T-cell (primary cell): ENCODE measurements at regions not wholly inside any gene's neighbourhood (a gene's known extent, or its start where the extent isn't known, plus 50 kb on each side); places are given as distances from the start of the nearest gene placed in this dataset.

Experiments
- ATAC-seq, 4 experiments: fragments of 200-7000 bp in 3 of 4; fragments of 150-1000 bp in 1 of 4; cut with Tn5 transposase; replicated peaks in 1 of 4; 1 replicate in 3 of 4; 2 replicates in 1 of 4; pipeline ENCODE4 v1.10.0; 2021; ENCODE audit warnings: moderate library complexity in 3 of 4, mild to moderate bottlenecking in 2 of 4, moderate number of reproducible peaks in 1 of 4
- CTCF ChIA-PET, 2 donors: fragments of 300-600 bp; sonication (Branson Sonifier 250); formaldehyde crosslinking; loops; one replicate each; lab custom pipeline; 2022; ENCODE audit warnings: antibody characterized with exemption in 2 of 2; lab: Charles Lee
- POLR2A ChIA-PET, 2 donors: fragments of 300-600 bp; sonication (Branson Sonifier 250); formaldehyde crosslinking; loops; one replicate each; lab custom pipeline; 2022; ENCODE audit warnings: antibody characterized with exemption in 2 of 2; lab: Charles Lee
- DNase-seq, 35 experiments: peaks; one replicate each; pipeline versions ENCODE4 v3.0.0 to v3.0.0-alpha.2; 2013 to 2023
- H3K27ac ChIP-seq: one replicate; pipeline ENCODE4 v1.5.1; 2013; ENCODE audit warnings: low read length
- H3K27me3 ChIP-seq, 2 experiments: replicated peaks in 1 of 2; 1 replicate in 1 of 2; 2 replicates in 1 of 2; pipeline versions ENCODE4 v1.6.1 to v1.7.0; 2013; ENCODE audit warnings: low read length in 1 of 2, mixed read lengths in 1 of 2; ENCODE audit not compliant: control insufficient read depth in 2 of 2, insufficient read depth in 2 of 2; ENCODE audit errors: extremely low read depth in 1 of 2
- H3K36me3 ChIP-seq, 2 donors: 1 replicate in 1 of 2; 2 replicates in 1 of 2; pipeline versions ENCODE4 v1.6.1 to v1.7.0; 2013; ENCODE audit warnings: low read length in 1 of 2; ENCODE audit not compliant: control insufficient read depth in 2 of 2, insufficient read depth in 1 of 2; ENCODE audit errors: extremely low read depth in 1 of 2
- H3K4me1 ChIP-seq, 2 experiments: 1 replicate in 1 of 2; 2 replicates in 1 of 2; pipeline versions ENCODE4 v1.6.1 to v1.7.0; 2013; ENCODE audit warnings: low read length in 2 of 2, mixed read lengths in 1 of 2; ENCODE audit not compliant: insufficient read depth in 2 of 2, control insufficient read depth in 1 of 2; ENCODE audit errors: extremely low read depth in 1 of 2
- H3K4me3 ChIP-seq, 2 donors: 1 replicate in 1 of 2; 2 replicates in 1 of 2; pipeline versions ENCODE4 v1.5.1 to v1.7.0; 2013; ENCODE audit warnings: mild to moderate bottlenecking in 2 of 2, low read length in 1 of 2, moderate library complexity in 1 of 2; ENCODE audit not compliant: control insufficient read depth in 1 of 2; ENCODE audit errors: extremely low read depth in 1 of 2
- H3K9me3 ChIP-seq: 2 replicates; pipeline ENCODE4 v1.7.0; 2013
- H3K27ac Mint-ChIP-seq, 2 donors: one replicate each; pipeline ENCODE4 v1.8.0; 2020 to 2021; ENCODE audit warnings: mild to moderate bottlenecking in 2 of 2, mixed read lengths in 2 of 2
- H3K27me3 Mint-ChIP-seq, 2 donors: one replicate each; pipeline ENCODE4 v1.8.0; 2021 to 2022; ENCODE audit warnings: mixed read lengths in 2 of 2
- H3K36me3 Mint-ChIP-seq: one replicate; pipeline ENCODE4 v1.8.0; 2021; ENCODE audit warnings: mixed read lengths
- H3K4me1 Mint-ChIP-seq, 3 donors: one replicate each; pipeline ENCODE4 v1.8.0; 2020 to 2022; ENCODE audit warnings: mixed read lengths in 3 of 3, mild to moderate bottlenecking in 1 of 3
- H3K4me3 Mint-ChIP-seq, 3 donors: one replicate each; pipeline ENCODE4 v1.8.0; 2020 to 2022; ENCODE audit warnings: mild to moderate bottlenecking in 3 of 3, mixed read lengths in 3 of 3, moderate library complexity in 3 of 3
- H3K9me3 Mint-ChIP-seq, 3 donors: one replicate each; pipeline ENCODE4 v1.8.0; 2020 to 2022; ENCODE audit warnings: mixed read lengths in 3 of 3
- WGBS: methylation state at CpG from one replicate; pipeline ENCODE4 v1.1.5; 2013; ENCODE audit warnings: missing lambda C conversion rate; ENCODE audit not compliant: insufficient coverage; 5-methylcytosine and 5-hydroxymethylcytosine counted together

DNA sequence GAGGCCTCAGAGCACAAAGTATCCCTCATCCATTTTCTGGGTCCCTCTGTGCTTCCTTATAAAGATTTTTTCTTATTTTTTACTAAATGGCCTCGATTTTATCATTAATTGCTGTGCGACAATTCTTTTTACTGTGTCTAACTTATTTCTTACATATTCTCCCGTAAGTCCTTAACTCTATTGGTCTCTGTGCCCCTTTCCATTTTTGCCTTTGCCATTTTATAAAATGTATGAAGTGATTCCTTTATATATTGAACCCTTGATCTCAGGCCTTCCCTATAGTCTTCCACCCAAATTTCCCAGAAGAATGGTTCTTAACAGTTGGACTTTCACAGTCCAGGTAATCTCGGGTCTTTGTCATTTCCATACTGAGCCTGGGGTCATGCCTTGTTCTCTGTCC is 55.0 kb upstream of the ESRRB start:
- no peak overlapping the region for H3K27ac ChIP-seq
- H3K36me3 ChIP-seq, result no peaks in the 10 kb centered on the region
- Mint-ChIP-seq H3K36me3 (no peaks in the 10 kb centered on the region), H3K4me1 (no peaks in the 10 kb centered on the region), H3K4me3 (no peak overlapping the region), H3K9me3 (no peaks in the 10 kb centered on the region), H3K27me3 (peaks cover 10 to 20% of the 10 kb centered on the region in 2 donors), H3K27ac (no peak overlapping the region)
- no peak for ATAC-seq
- H3K9me3 ChIP-seq, result no peaks in the 10 kb centered on the region
- WGBS, result 80% methylated on average over 1 of the region's 4 CpGs
- ChIA-PET CTCF (no interaction called here), POLR2A (no interaction called here)
- H3K27me3 ChIP-seq, result peaks cover 0 to 8% of the 10 kb centered on the region in 2 experiments
- no peaks in the 10 kb centered on the region for H3K4me1 ChIP-seq
- no peak for DNase-seq
- H3K4me3 ChIP-seq, result no peak overlapping the region

DNA sequence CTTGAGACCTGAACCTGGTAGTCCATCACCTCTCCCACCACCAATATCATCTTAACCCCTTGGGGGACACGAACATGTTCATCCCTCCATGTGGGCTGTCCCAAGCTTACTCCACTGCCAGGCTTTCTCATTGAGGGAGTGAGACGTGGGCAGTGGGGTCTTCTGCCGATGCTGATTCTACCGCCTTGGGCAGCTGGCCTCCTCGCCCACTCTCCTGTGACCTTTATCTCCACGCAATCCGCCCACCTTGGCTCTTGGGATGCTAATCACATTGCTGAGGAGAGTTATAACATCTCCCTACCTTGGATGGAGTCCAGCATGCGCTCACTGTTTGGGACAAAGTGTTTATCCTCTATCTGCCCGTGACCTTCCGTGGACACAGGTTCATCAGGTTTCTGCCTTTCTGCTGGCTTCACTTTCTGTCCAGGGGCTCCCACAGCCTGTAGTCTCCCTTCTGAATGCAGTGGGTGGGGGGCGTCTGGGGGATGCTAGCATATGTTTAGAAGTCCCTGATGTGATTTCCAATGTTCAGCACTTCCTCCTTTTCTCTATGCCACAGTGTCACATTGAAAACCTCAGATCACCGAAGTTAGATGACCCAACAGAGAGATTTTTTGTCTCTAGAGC is 53.2 kb upstream of the ESRRB start:
- H3K4me3 Mint-ChIP-seq, result no peak overlapping the region
- Histone ChIP-seq H3K36me3 (no peaks in the 10 kb centered on the region), H3K27me3 (peaks cover 0 to 11% of the 10 kb centered on the region in 2 experiments), H3K9me3 (no peaks in the 10 kb centered on the region), H3K4me1 (no peaks in the 10 kb centered on the region), H3K4me3 (no peak overlapping the region), H3K27ac (no peak overlapping the region)
- H3K9me3 Mint-ChIP-seq, result no peaks in the 10 kb centered on the region
- 100% methylated on average over 1 of the region's 12 CpGs for WGBS
- no peak for DNase-seq
- ATAC-seq, result no peak
- no peaks in the 10 kb centered on the region for H3K36me3 Mint-ChIP-seq
- H3K27ac Mint-ChIP-seq, result no peak overlapping the region
- ChIA-PET CTCF (no interaction called here), POLR2A (no interaction called here)
- no peaks in the 10 kb centered on the region for H3K4me1 Mint-ChIP-seq
- peaks cover 15 to 22% of the 10 kb centered on the region in 2 donors for H3K27me3 Mint-ChIP-seq

DNA sequence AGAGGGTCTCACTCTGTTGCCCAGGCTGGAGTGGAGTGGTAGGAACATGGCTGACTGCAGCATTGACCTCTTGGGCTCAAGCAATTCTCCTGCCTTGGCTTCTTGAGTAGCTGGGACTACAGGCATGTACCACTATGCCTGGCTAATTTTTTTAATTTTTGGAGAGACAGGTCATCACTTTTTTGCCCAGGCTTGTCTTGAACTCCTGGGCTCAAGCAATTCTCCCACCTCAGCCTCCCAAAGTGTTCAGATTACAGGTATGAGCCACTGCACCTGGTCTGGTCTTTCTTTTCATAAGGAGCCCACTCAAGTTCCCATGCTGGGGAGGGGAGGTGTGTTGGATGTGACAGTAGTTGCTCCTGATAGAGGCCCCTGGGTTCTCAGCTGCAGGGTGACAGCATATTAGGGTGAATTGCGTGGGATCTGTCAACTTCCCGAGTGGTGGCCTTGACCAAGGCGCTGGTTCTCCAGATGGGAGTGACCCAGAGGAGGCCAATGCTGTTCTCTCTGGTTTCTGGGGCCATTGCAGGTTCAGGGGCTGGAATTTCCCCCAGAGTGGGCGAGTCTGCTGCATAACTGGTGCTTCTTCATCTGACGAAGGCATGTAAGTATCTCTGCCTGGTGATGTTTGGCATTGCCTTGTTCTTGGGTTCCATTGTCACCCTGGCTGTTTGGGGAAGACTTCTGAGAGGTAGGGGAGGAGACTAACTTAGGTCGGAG is 52.4 kb upstream of the ESRRB start:
- H3K9me3 Mint-ChIP-seq, result no peaks in the 10 kb centered on the region
- Histone ChIP-seq H3K36me3 (no peaks in the 10 kb centered on the region), H3K27me3 (peaks cover 0 to 13% of the 10 kb centered on the region in 2 experiments), H3K9me3 (no peaks in the 10 kb centered on the region), H3K27ac (no peak overlapping the region), H3K4me3 (no peak overlapping the region), H3K4me1 (no peaks in the 10 kb centered on the region)
- CTCF ChIA-PET, result no interaction called here
- ATAC-seq (no peak), DNase-seq (no peak)
- no peak overlapping the region for H3K4me3 Mint-ChIP-seq
- H3K27ac Mint-ChIP-seq, result no peak overlapping the region
- H3K27me3 Mint-ChIP-seq, result peaks cover 23 to 29% of the 10 kb centered on the region in 2 donors
- POLR2A ChIA-PET, result no interaction called here
- WGBS, result 74% methylated on average over 6 of the region's 6 CpGs
- H3K4me1 Mint-ChIP-seq, result no peaks in the 10 kb centered on the region
- H3K36me3 Mint-ChIP-seq, result no peaks in the 10 kb centered on the region

DNA sequence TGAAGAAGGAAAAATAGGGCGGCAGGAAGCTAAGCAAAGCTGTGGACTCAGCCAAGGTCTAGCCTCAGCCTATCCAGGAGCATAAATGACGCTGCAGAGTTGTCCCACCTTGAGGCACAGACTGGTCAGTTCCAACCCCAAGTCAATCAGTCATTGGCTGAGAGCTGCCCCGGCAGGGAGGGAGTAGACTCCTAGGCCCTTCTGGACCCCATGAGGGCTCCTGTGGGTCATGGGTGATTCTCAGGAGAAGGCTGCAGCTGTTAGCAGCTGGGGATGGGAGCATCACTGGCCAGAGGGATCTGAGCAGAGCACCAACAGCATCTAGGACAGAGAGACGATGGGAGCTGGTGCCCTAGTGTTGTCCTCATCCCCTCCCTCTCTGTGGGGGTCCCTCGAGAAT is 51.8 kb upstream of the ESRRB start:
- H3K27ac Mint-ChIP-seq, result no peak overlapping the region
- POLR2A ChIA-PET, result no interaction called here
- 75% methylated on average over 4 of the region's 5 CpGs for WGBS

More for the DNA sequence above, 51.8 kb upstream of the ESRRB start:
- Histone ChIP-seq H3K4me3 (no peak overlapping the region), H3K9me3 (no peaks in the 10 kb centered on the region), H3K4me1 (no peaks in the 10 kb centered on the region), H3K27ac (no peak overlapping the region), H3K27me3 (peaks cover 5 to 19% of the 10 kb centered on the region in 2 experiments), H3K36me3 (no peaks in the 10 kb centered on the region)
- CTCF ChIA-PET, result no interaction called here
- DNase-seq (no peak), ATAC-seq (no peak)
- Mint-ChIP-seq H3K36me3 (no peaks in the 10 kb centered on the region), H3K9me3 (no peaks in the 10 kb centered on the region), H3K27me3 (peaks cover 28 to 35% of the 10 kb centered on the region in 2 donors), H3K4me1 (no peaks in the 10 kb centered on the region), H3K4me3 (no peak overlapping the region)
